ENCODE measurements at regions not wholly inside any gene's neighbourhood (a gene's known extent, or its start where the extent isn't known, plus 50 kb on each side); places are given as distances from the start of the nearest gene placed in this dataset.
"Not testable (repeated sequence)": the region's sequence is repeated elsewhere in the genome, so short reads cannot be mapped to it uniquely, and the experiment has no call there.

GRCh38 chr1:213676736-213677135 is 311.0 kb upstream of the PROX1 start:
- no peak for DNase-seq (ENCODE audit: low read depth in 3 of 3, low spot score in 1 of 3)

- no peak for DNase-seq (ENCODE audit: low read depth in 3 of 3, low spot score in 1 of 3)
Measured at GRCh38 chr1:213678348-213678747, 309.4 kb upstream of the PROX1 start.

GRCh38 chr1:213678753-213679152 is 309.0 kb upstream of the PROX1 start:
- no peak for DNase-seq (ENCODE audit: low read depth in 3 of 3, low spot score in 1 of 3)

GRCh38 chr1:213679153-213679552 is 308.6 kb upstream of the PROX1 start:
- DNase-seq (ENCODE audit: low read depth in 3 of 3, low spot score in 1 of 3): no peak

- DNase-seq (ENCODE audit: low read depth in 3 of 3, low spot score in 1 of 3): no peak
Measured at GRCh38 chr1:213680677-213681325, 307.0 kb upstream of the PROX1 start.

DNA sequence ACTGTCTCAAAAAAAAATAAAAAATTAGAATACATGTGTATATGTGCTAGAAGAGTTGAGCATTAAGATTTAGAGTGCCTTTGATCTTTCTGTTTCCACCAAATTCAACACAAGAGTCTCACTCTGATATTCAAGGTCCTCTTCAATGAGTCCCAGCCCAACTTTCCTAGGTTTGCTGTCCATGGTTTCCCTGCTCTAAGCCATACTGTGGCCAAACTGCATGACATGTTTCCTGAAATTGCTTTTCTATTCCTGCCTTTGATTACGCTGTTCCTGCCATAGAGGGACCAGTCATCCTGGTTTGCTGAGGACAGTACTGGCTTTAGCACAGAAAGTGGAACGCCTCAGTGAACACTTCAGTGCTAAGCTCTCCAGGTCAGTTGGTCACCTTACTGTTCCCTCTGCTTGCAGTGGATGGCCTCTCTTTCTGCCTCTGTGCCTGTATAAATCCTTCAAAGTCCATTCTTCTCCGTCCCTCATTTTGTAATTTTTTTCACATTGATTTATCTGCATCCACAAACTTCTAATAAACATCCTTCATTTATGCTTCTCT is 305.9 kb upstream of the PROX1 start:
- no peak for DNase-seq (ENCODE audit: low read depth in 3 of 3, low spot score in 1 of 3)

- no peak for DNase-seq (ENCODE audit: low read depth in 3 of 3, low spot score in 1 of 3)
Measured at GRCh38 chr1:213683529-213683928, 304.2 kb upstream of the PROX1 start.

DNA sequence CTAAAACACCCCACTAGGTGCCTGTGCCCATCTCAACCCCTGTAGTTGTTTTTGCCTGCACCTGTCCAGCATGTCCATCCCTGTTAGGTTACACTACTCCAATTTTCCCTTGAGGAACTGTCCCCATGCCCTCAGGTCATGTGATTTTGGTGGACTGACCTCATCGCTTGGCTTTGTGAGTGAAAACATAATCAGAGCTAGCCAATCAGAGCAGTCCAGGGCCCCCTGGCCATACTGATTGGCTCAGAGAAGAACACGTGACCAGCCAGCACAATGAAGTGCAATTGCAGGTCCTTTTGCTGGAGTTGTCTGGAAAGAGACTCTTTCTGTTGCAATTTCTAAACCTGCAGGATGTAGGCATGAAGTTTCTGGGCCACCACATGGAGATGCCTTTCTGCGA is 303.3 kb upstream of the PROX1 start:
- no peak for DNase-seq (ENCODE audit: low read depth in 3 of 3, low spot score in 1 of 3)

DNA sequence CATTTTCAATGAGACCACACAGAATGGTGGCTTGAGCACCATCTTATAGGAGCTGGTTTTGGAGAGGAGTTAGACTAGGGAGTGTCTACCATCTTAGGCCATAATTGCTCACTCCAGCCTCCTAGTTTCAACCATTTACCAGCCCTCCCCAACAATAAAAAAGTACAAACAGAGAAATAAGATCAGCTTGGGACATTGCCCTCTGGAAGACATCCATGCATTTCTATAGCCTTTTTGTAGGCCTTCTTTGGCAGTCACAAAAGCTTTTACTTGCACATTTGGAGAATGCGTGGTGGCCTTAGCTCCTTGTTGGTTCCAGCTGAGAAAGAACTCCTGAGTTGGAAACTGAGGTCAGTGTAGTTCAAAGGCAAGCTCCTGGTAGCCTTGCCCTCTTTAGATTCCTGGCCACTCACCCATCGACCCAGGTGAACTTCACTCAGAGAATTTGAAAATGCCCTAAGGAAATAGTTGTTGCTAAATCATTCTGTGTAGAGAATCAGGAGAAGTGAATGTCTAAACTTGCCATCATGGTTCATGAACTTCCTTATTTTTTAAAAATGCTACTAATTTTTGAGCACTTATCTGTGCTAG is 301.7 kb upstream of the PROX1 start:
- no peak for DNase-seq (ENCODE audit: low read depth in 3 of 3, low spot score in 1 of 3)

DNA sequence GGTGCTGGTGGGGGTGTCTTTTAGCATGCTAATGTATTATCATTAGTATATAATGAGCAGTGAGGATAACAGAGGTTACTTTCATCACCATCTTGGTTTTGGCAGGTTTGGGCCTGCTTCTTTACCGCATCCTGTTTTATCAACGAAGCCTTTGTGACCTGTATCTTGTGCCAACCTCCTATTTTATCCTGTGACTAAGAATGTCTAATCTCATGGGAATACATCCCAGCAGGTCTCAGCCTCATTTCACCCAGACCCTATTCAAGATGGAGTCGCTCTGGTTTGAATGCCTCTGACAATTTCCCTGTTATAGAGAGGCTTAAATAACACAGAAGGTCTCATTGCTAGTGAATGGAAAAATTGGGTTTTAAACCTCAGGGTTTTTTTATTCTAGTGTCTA is 300.8 kb upstream of the PROX1 start:
- no peak for DNase-seq (ENCODE audit: low read depth in 3 of 3, low spot score in 1 of 3)

DNA sequence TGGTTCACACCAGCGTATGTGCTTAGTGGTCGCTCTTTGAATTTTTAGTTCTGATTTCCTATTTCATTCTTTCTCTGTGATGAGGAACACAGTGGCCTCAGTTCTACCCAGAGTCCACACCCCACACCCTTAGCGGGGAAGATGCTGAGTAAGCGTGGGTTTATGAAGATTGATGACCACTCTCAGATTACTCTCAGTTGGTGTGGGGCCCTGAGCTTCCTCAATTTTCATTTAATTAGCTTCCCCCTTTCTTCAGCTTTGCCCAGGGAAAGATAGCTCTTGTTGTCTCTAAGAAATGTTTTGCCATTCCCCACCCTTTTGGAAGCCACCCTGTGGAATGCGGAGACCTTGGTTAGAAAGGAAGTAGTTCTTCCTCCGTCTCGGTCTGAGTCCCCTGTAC is 299.9 kb upstream of the PROX1 start:
- no peak for DNase-seq (ENCODE audit: low read depth in 3 of 3, low spot score in 1 of 3)

DNA sequence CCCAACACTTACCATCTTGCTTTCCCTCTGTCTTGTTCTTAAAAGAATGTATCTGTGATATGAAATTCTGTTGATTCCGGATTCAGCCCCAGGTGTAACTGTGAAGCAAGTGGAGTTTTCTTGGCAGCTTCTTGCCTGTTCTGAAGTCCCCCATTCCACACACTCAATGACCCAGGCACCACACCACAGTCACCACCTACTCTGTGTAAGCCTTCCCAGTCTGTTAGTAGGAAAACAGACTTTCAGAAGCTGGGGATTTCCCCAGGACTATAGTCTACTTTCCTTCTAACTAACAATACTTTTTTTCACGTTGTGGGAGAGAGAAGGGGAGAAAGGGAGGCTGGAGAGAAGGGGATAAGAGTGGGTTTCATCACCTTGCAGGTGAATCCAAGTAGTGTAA is 299.1 kb upstream of the PROX1 start:
- DNase-seq (ENCODE audit: low read depth in 3 of 3, low spot score in 1 of 3): no peak

GRCh38 chr1:213689260-213689659 is 298.5 kb upstream of the PROX1 start:
- no peak for DNase-seq (ENCODE audit: low read depth in 3 of 3, low spot score in 1 of 3)

DNA sequence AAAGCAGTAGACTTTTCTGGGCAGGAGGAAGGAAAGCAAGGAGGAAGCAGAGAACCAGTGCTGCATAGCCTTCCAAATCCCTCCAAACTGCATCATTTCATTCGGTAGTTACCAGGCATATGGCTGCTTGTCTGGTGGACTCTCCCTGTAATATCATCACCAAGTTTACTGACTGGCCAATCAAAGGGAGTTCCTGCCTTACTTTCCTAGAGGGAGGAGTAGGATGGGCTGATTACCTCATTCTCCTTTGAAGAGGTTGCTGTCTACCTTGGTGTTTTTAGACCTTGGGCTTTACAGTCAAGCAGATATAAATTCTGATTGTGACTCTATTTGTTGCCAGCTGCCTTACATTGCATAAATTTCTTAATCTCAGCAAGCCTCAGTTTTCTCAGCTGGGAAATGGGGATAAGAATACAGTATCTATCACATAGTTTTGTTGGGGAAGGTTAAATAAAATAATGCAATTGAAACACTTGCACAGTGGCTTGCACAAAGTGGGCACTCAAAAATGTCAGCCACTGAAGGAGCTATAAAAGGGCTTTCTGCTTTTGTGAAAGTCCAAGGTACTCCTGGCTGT is 297.3 kb upstream of the PROX1 start:
- DNase-seq (ENCODE audit: low read depth in 3 of 3, low spot score in 1 of 3): no peak

DNA sequence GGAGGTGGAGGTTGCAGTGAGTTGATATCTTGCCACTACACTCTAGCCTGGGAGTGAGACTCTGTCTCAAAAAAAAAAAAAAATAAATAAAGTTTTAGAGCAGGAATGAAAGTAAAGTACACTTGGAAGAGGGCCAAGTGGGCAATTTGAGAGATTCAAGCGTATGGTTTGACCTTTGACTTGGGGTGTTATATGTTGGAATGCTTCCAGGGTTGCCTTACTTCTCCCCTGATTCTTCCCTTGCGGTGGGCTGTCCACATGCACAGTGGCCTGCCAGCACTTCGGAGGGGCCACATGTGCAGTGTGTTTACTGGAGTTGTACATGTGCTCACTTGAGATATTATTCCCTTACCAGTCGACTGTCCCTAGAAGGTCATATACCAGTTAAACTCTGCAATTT is 295.5 kb upstream of the PROX1 start:
- no peak for DNase-seq (ENCODE audit: low read depth in 3 of 3, low spot score in 1 of 3)

DNA sequence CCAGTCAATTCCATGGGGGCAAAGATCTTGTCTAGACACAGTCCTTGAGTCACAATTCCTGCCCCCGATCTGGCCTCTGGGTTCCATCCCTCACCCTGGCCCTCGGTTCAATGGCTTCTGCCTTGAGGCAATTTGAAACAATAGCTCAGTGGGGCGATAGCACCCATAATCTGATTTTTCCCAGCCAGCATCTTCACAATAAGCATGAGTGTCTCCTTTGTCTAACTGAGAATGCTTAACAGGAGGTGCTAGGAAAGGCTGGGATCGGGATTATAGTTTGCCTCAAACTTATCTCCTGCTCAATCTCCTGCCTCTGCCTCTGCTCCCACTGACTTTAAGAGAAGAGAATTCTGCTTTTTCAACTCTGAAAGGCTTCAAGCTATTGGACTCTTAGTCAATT is 293.9 kb upstream of the PROX1 start:
- DNase-seq (ENCODE audit: low read depth in 3 of 3, low spot score in 1 of 3): no peak

DNA sequence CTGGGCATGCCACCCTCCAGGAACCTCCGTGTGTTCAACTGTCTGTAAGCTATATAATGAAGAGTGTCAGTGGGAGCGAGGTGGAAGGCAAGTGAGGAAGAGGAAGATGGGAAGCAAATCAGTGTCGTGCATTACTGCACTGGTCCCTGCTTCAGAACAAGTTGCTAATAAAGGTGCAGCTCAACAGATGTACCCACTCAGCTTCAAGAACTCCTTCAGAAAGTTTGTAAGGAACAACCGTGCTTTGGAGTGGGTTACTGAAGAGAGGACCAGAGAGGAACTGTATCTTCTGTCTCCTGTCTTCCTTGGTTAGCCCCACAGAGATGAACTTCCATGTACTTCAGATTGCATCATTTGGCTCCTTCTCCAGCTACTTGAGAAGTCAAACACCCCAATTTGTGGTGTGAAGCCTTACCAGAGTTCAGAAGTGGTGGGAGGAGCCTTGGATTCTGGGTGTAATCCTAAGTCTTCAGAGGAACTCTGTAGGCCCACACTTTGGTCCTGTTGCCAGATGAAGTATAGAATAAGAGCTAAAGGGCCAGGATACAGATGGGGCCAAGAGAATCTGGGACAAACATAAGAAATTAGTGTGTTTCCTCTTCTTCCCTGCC is 290.5 kb upstream of the PROX1 start:
- DNase-seq (ENCODE audit: low read depth in 3 of 3, low spot score in 1 of 3): no peak

DNA sequence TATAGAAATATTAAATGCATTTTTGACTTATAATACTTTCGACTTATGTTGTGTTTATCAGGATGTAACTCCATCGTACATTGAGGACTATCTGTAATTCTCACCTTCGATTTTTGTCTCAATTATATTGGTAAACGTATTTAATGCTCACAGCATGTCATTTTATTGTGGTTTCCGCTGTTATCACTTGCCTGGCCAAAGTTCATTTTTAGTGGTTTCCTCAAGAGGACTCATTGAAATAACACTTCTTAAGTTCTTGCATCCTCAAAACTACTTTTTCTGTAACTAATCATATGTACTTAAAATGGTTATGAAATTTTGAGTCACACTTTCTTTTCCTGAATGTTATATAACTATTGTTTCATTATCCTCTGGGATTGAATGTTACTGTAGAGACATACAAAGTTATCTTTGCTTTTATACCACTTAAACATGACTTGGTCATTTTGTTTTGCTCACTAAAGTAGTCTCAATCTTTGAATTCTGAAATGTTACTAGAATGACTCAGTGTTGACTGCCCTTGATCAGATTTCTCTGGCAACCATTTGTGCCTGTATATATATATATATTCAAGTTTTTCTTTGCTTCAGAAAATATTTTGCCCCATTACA is 289.6 kb upstream of the PROX1 start:
- no peak for DNase-seq (ENCODE audit: low read depth in 3 of 3, low spot score in 1 of 3)

GRCh38 chr1:213702703-213703102 is 285.1 kb upstream of the PROX1 start:
- DNase-seq (ENCODE audit: low read depth in 3 of 3, low spot score in 1 of 3): no peak

DNA sequence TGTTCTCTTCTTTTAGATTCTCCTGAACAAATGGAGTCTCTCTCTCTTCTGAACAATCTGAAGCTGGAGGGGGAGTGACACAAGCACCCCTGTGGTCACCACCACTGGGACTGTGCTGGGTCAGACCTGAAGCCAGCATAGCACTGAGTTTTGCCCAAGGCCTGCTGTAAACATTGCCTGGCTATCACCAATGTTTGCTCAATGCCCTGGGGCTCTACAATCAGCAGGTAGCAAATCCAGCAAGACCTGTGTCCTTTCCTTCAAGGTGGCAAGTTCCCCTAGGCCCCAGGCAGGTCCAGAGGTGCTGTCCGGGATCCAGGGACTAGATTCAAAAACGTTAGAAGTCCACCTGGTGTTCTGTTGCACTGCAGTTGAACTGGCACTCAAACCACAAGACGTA is 282.8 kb upstream of the PROX1 start:
- DNase-seq (ENCODE audit: low read depth in 3 of 3, low spot score in 1 of 3): no peak

DNA sequence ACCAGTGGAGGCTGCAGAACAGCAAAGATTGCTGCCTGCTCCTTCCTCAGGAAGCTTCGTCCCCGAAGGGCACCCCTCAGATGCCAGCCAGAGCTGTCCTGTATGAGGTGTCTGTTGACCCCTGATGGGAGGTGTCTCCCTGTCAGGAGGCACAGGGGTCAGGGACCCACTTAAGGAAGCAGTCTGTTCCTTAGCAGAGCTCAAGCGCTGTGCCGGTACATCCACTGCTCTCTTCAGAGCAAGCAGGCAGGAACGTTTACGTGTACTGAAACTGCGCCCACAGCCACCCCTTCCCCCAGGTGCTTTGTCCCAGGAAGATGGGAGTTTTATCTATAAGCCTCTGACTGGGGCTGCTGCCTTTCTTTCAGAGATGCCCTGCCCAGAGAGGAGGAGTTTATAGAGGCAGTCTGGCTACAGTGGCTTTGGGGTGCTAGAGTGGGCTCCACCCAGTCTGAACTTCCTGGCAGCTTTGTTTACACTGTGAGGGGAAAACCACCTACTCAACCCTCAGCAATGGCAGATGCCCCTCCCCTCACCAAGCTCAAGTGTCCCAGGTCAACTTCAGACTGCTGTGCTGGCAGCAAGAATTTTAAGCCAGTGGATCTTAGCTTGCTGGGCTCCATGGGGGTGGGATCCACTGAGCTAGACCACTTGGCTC is 275.8 kb upstream of the PROX1 start:
- DNase-seq (ENCODE audit: low read depth in 3 of 3, low spot score in 1 of 3): not testable (repeated sequence)

All from stimulated activated CD4-positive, alpha-beta T cell treated with anti-CD3 and anti-CD28 coated beads, TNF-alpha, amount 100 ng/mL, for 1 hour (primary cell).